ENCODE measurements at regions not wholly inside any gene's neighbourhood (a gene's known extent, or its start where the extent isn't known, plus 50 kb on each side); places are given as distances from the start of the nearest gene placed in this dataset.
"Not testable (repeated sequence)": the region's sequence is repeated elsewhere in the genome, so short reads cannot be mapped to it uniquely, and the experiment has no call there.

GRCh38 chr5:32534041-32534440 lies 51.3 kb upstream of the SUB1 start:
- DNase-seq (ENCODE audit: low read depth), result no peak
- no peak overlapping the region for H3K4me3 ChIP-seq (ENCODE audit: low read depth, low read length)
- TF ChIP-seq MYC (IDR thresholded peaks at IDR 0.05; ENCODE audit: low read depth, low read length) (no peak), CTCF (IDR thresholded peaks at IDR 0.05; ENCODE audit: low read depth, low read length) (no peak), POLR2A (IDR thresholded peaks at IDR 0.05; ENCODE audit: extremely low read depth, insufficient read length) (no peak), MAX (IDR thresholded peaks at IDR 0.05; ENCODE audit: low read depth, low read length) (no peak)

- no peak for DNase-seq (ENCODE audit: low read depth)
- no peak overlapping the region for H3K4me3 ChIP-seq (ENCODE audit: low read depth, low read length)
- TF ChIP-seq CTCF (IDR thresholded peaks at IDR 0.05; ENCODE audit: low read depth, low read length), result no peak
- no peak for TF ChIP-seq MYC (IDR thresholded peaks at IDR 0.05; ENCODE audit: low read depth, low read length)
- no peak for TF ChIP-seq MAX (IDR thresholded peaks at IDR 0.05; ENCODE audit: low read depth, low read length)
- no peak for TF ChIP-seq POLR2A (IDR thresholded peaks at IDR 0.05; ENCODE audit: extremely low read depth, insufficient read length)
These were observed 53.4 kb upstream of the SUB1 start for GRCh38 chr5:32531885-32532520.

GRCh38 chr5:32527321-32527720 lies 58.0 kb upstream of the SUB1 start:
- not testable (repeated sequence) for DNase-seq (ENCODE audit: low read depth); H3K4me3 ChIP-seq (ENCODE audit: low read depth, low read length)

GRCh38 chr5:32526810-32527209 lies 58.5 kb upstream of the SUB1 start:
- TF ChIP-seq POLR2A (IDR thresholded peaks at IDR 0.05; ENCODE audit: extremely low read depth, insufficient read length), result no peak
- H3K4me3 ChIP-seq (ENCODE audit: low read depth, low read length), result no peak overlapping the region
- no peak for DNase-seq (ENCODE audit: low read depth)

GRCh38 chr5:32523625-32524024 lies 61.7 kb upstream of the SUB1 start:
- peak; percentile 40 for DNase-seq (ENCODE audit: low read depth)
- TF ChIP-seq MAX (IDR thresholded peaks at IDR 0.05; ENCODE audit: low read depth, low read length), result no peak
- TF ChIP-seq POLR2A (IDR thresholded peaks at IDR 0.05; ENCODE audit: extremely low read depth, insufficient read length), result no peak
- TF ChIP-seq MYC (IDR thresholded peaks at IDR 0.05; ENCODE audit: low read depth, low read length), result no peak
- TF ChIP-seq CTCF (IDR thresholded peaks at IDR 0.05; ENCODE audit: low read depth, low read length), result peak; percentile 7
- H3K4me3 ChIP-seq (ENCODE audit: low read depth, low read length), result no peak overlapping the region

GRCh38 chr5:32522429-32523143 lies 62.8 kb upstream of the SUB1 start:
- no peak overlapping the region for H3K4me3 ChIP-seq (ENCODE audit: low read depth, low read length)
- peak; percentile 96 for DNase-seq (ENCODE audit: low read depth)
- TF ChIP-seq MAX (IDR thresholded peaks at IDR 0.05; ENCODE audit: low read depth, low read length) (0 out of 2 replicates have a peak, but pooled peaks have one; percentile 11), MYC (IDR thresholded peaks at IDR 0.05; ENCODE audit: low read depth, low read length) (no peak), POLR2A (IDR thresholded peaks at IDR 0.05; ENCODE audit: extremely low read depth, insufficient read length) (no peak)

- no peak for TF ChIP-seq CTCF (IDR thresholded peaks at IDR 0.05; ENCODE audit: low read depth, low read length)
- TF ChIP-seq MAX (IDR thresholded peaks at IDR 0.05; ENCODE audit: low read depth, low read length), result no peak
- TF ChIP-seq MYC (IDR thresholded peaks at IDR 0.05; ENCODE audit: low read depth, low read length), result no peak
- TF ChIP-seq POLR2A (IDR thresholded peaks at IDR 0.05; ENCODE audit: extremely low read depth, insufficient read length), result no peak
- no peak for DNase-seq (ENCODE audit: low read depth)
- no peak overlapping the region for H3K4me3 ChIP-seq (ENCODE audit: low read depth, low read length)
These were observed 63.9 kb upstream of the SUB1 start for GRCh38 chr5:32521481-32521880.

All from NB4 (cell line).